ENCODE measurements at regions not wholly inside any gene's neighbourhood (a gene's known extent, or its start where the extent isn't known, plus 50 kb on each side); places are given as distances from the start of the nearest gene placed in this dataset.

GRCh38 chr13:69198706-69199105, 908.9 kb upstream of the ATXN8OS start (continued):
- TF ChIP-seq MAX (IDR thresholded peaks at IDR 0.05; ENCODE audit: low read depth, low read length) (no peak), SMAD5 (IDR thresholded peaks at IDR 0.05; ENCODE audit: low read depth) (no peak)

- POLR2A ChIA-PET: no interaction called here
- CTCF ChIA-PET: interaction anchor here (0.9 kb wide), 1 partner anchor 9 kb away, joined by 3 read pairs; no protein-coding TSS in a partner anchor
- Histone ChIP-seq H3K79me2 (ENCODE audit: control insufficient read depth, insufficient read depth, low read length) (no peaks in the 10 kb centered on the region), H3K4me3 (no peak overlapping the region), H3K27me3 (replicated peaks in 1 of 2; ENCODE audit: control insufficient read depth in 2 of 2, insufficient read depth in 2 of 2, low read length in 1 of 2) (no peaks in the 10 kb centered on the region), H3K9me3 (replicated peaks; ENCODE audit: control insufficient read depth, insufficient read depth, low read length) (no peaks in the 10 kb centered on the region), H2AFZ (ENCODE audit: control insufficient read depth, low read depth, low read length) (no peak overlapping the region), H3K4me1 (ENCODE audit: control insufficient read depth, insufficient read depth, low read length) (no peaks in the 10 kb centered on the region), H3K36me3 (ENCODE audit: control insufficient read depth in 2 of 2, insufficient read depth in 2 of 2, low read length in 1 of 2) (no peaks in the 10 kb centered on the region), H4K20me1 (ENCODE audit: control insufficient read depth, insufficient read depth) (no peaks in the 10 kb centered on the region), H3K4me2 (ENCODE audit: control insufficient read depth, insufficient read depth) (no peak overlapping the region), H3K9ac (ENCODE audit: control insufficient read depth, insufficient read depth, low read length) (no peak overlapping the region), H3K27ac (ENCODE audit: control insufficient read depth, insufficient read depth) (no peak overlapping the region)
- TF ChIP-seq EZH2 (IDR thresholded peaks at IDR 0.05; ENCODE audit: borderline replicate concordance, control insufficient read depth, low read depth, low read length) (no peak), SREBF2 (IDR thresholded peaks at IDR 0.05; ENCODE audit: low read length) (no peak), SMAD5 (IDR thresholded peaks at IDR 0.05; ENCODE audit: low read depth) (no peak), NBN (IDR thresholded peaks at IDR 0.05) (no peak), CHD1 (IDR thresholded peaks at IDR 0.05; ENCODE audit: low read depth, low read length) (no peak), MTA2 (IDR thresholded peaks at IDR 0.05; ENCODE audit: low read depth) (no peak), USF2 (IDR thresholded peaks at IDR 0.05; ENCODE audit: borderline replicate concordance, low read depth, low read length) (no peak), CEBPB (IDR thresholded peaks at IDR 0.05; ENCODE audit: borderline replicate concordance in 1 of 2, low read depth in 2 of 2, low read length in 2 of 2) (no peak), SMAD1 (IDR thresholded peaks at IDR 0.05; ENCODE audit: low read depth, partially characterized antibody) (no peak), GATAD2B (conservative IDR thresholded peaks at IDR 0.05; ENCODE audit: low read depth) (no peak), CHD4 (IDR thresholded peaks at IDR 0.05) (no peak), PAX5 (IDR thresholded peaks at IDR 0.05; ENCODE audit: borderline replicate concordance, low read depth, low read length) (no peak), KAT2A (conservative IDR thresholded peaks at IDR 0.05; ENCODE audit: control insufficient read depth, low read depth, low read length) (no peak), ZBTB33 (IDR thresholded peaks at IDR 0.05) (no peak), NR2C1 (IDR thresholded peaks at IDR 0.05) (no peak), MAX (IDR thresholded peaks at IDR 0.05; ENCODE audit: low read depth, low read length) (no peak), JUNB (IDR thresholded peaks at IDR 0.05) (no peak), IRF5 (IDR thresholded peaks at IDR 0.05; ENCODE audit: borderline replicate concordance) (no peak), MYC (IDR thresholded peaks at IDR 0.05; ENCODE audit: insufficient read depth, insufficient read length, insufficient replicate concordance, low read length, severe bottlenecking) (no peak), RCOR1 (conservative IDR thresholded peaks at IDR 0.05; ENCODE audit: low read depth, low read length) (no peak)
- ATAC-seq: no peak
- in situ Hi-C loops (cut with MboI) (no loop called here), intact Hi-C loops (cut with micrococcal nuclease; ENCODE audit: unreplicated experiment) (no loop called here)
- DNase-seq (ENCODE audit: low read depth, low spot score): no peak
- BruUV-seq (replicated peaks): no TSS peak
- SMC1A ChIA-PET (ENCODE audit: uncharacterized antibody, unreplicated experiment): interaction anchor here (1.7 kb wide), 1 partner anchor 16 kb away, joined by 5 read pairs; no protein-coding TSS in a partner anchor
- WGBS (ENCODE audit: insufficient coverage, insufficient replicate concordance, low lambda C conversion rate, missing lambda C conversion rate): 0% methylated on average over 1 of the region's 1 CpG
- RAD21 ChIA-PET (ENCODE audit: unreplicated experiment): no interaction called here
- FAIRE-seq: no peak
These were observed 913.5 kb upstream of the ATXN8OS start for GRCh38 chr13:69194130-69194529.
